ENCODE measurements at regions not wholly inside any gene's neighbourhood (a gene's known extent, or its start where the extent isn't known, plus 50 kb on each side); places are given as distances from the start of the nearest gene placed in this dataset.

DNA sequence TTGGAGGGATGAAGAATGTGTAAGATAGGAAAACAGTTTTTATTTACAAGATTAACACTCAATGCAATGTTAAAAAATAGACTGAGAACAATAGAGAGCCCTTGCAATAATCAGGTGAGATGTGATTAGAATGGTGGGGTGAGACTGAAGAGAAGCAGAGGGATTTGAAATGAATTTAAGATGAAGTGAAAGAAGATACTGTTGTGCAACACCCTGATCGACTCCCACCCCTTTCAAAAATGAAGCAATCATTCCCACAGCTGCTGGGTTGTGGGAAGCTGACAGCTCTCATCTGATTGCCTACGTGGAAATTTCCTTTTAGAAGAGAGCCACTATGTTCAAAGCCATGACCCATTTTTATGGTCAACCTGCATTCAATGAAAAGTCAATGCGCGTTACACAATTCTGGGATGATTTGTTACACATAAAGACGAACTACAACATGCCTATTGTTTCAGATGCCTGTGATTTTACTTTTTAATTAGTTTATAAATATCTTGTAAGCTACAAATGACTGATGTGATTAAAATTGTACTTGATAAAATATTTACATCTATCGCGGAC, 1374.8 kb downstream of the PCDH9 start:
- TF ChIP-seq, protein P1, sequence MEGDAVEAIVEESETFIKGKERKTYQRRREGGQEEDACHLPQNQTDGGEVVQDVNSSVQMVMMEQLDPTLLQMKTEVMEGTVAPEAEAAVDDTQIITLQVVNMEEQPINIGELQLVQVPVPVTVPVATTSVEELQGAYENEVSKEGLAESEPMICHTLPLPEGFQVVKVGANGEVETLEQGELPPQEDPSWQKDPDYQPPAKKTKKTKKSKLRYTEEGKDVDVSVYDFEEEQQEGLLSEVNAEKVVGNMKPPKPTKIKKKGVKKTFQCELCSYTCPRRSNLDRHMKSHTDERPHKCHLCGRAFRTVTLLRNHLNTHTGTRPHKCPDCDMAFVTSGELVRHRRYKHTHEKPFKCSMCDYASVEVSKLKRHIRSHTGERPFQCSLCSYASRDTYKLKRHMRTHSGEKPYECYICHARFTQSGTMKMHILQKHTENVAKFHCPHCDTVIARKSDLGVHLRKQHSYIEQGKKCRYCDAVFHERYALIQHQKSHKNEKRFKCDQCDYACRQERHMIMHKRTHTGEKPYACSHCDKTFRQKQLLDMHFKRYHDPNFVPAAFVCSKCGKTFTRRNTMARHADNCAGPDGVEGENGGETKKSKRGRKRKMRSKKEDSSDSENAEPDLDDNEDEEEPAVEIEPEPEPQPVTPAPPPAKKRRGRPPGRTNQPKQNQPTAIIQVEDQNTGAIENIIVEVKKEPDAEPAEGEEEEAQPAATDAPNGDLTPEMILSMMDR (IDR thresholded peaks at IDR 0.05; ENCODE audit: poor library complexity): no peak
- TF ChIP-seq EZH2 (IDR thresholded peaks at IDR 0.05; ENCODE audit: borderline replicate concordance) (no peak), EZH2phosphoT487 (IDR thresholded peaks at IDR 0.05; ENCODE audit: low read depth, severe bottlenecking, unreplicated experiment) (no peak)

Data from hepatocyte (in vitro differentiated cells).